ENCODE measurements at regions not wholly inside any gene's neighbourhood (a gene's known extent, or its start where the extent isn't known, plus 50 kb on each side); places are given as distances from the start of the nearest gene placed in this dataset.

GRCh38 chr5:133853646-133854365 is 114.6 kb downstream of the C5orf15 start:
- H2AFZ ChIP-seq (ENCODE audit: low read depth, low read length) = no peak overlapping the region
- H3K27me3 ChIP-seq (ENCODE audit: insufficient read depth, low read depth, low read length) = no peaks in the 10 kb centered on the region
- no peaks in the 10 kb centered on the region for H3F3A ChIP-seq (ENCODE audit: insufficient read depth, low read length, poor library complexity, severe bottlenecking)
- H3K9me2 ChIP-seq (ENCODE audit: insufficient read depth, low read length) = no peaks in the 10 kb centered on the region
- no peaks in the 10 kb centered on the region for H3K36me3 ChIP-seq (ENCODE audit: insufficient read depth, low read length)
- no peak overlapping the region for H3K27ac ChIP-seq (ENCODE audit: low read length)
- no peak overlapping the region for H3K4me2 ChIP-seq (ENCODE audit: low read length)
- no peak for TF ChIP-seq SMC3 (conservative IDR thresholded peaks at IDR 0.05; ENCODE audit: poor library complexity)
- TF ChIP-seq RAD21 (conservative IDR thresholded peaks at IDR 0.05) = no peak
- TF ChIP-seq CTCF (IDR thresholded peaks at IDR 0.05; ENCODE audit: poor library complexity, severe bottlenecking) = no peak
- TF ChIP-seq TAF1 (IDR thresholded peaks at IDR 0.05; ENCODE audit: low read depth) = no peak
- no peak for TF ChIP-seq POLR2AphosphoS5 (IDR thresholded peaks at IDR 0.05)
- no peak for TF ChIP-seq REST (IDR thresholded peaks at IDR 0.05; ENCODE audit: borderline replicate concordance)
- H3K79me2 ChIP-seq (replicated peaks; ENCODE audit: insufficient read depth, low read length) = no peaks in the 10 kb centered on the region
- H3K9ac ChIP-seq (ENCODE audit: low read length) = no peak overlapping the region
- H3K4me3 ChIP-seq (ENCODE audit: low read length) = no peak overlapping the region
- H4K20me1 ChIP-seq (ENCODE audit: insufficient read depth) = no peaks in the 10 kb centered on the region
- no peaks in the 10 kb centered on the region for H3K9me3 ChIP-seq (ENCODE audit: low read length)

GRCh38 chr5:133851521-133851920 is 116.9 kb downstream of the C5orf15 start:
- H3K79me2 ChIP-seq (replicated peaks; ENCODE audit: insufficient read depth, low read length) = no peaks in the 10 kb centered on the region
- no peak overlapping the region for H3K27ac ChIP-seq (ENCODE audit: low read length)
- no peak overlapping the region for H3K4me3 ChIP-seq (ENCODE audit: low read length)
- no peaks in the 10 kb centered on the region for H3K36me3 ChIP-seq (ENCODE audit: insufficient read depth, low read length)
- H3K9me3 ChIP-seq (ENCODE audit: low read length) = no peaks in the 10 kb centered on the region
- TF ChIP-seq RAD21 (conservative IDR thresholded peaks at IDR 0.05) (no peak), POLR2AphosphoS5 (IDR thresholded peaks at IDR 0.05) (no peak), CTCF (IDR thresholded peaks at IDR 0.05; ENCODE audit: poor library complexity, severe bottlenecking) (no peak), TAF1 (IDR thresholded peaks at IDR 0.05; ENCODE audit: low read depth) (no peak), MXI1 (conservative IDR thresholded peaks at IDR 0.05; ENCODE audit: poor library complexity, severe bottlenecking) (no peak), EP300 (conservative IDR thresholded peaks at IDR 0.05; ENCODE audit: poor library complexity, severe bottlenecking) (no peak), REST (IDR thresholded peaks at IDR 0.05; ENCODE audit: borderline replicate concordance) (no peak), SMC3 (conservative IDR thresholded peaks at IDR 0.05; ENCODE audit: poor library complexity) (no peak), EZH2 (IDR thresholded peaks at IDR 0.05; ENCODE audit: borderline replicate concordance, insufficient read depth, low read length, poor library complexity, severe bottlenecking) (no peak)
- H3F3A ChIP-seq (ENCODE audit: insufficient read depth, low read length, poor library complexity, severe bottlenecking) = no peaks in the 10 kb centered on the region
- no peaks in the 10 kb centered on the region for H4K20me1 ChIP-seq (ENCODE audit: insufficient read depth)
- no peaks in the 10 kb centered on the region for H3K9me2 ChIP-seq (ENCODE audit: insufficient read depth, low read length)
- no peak overlapping the region for H3K9ac ChIP-seq (ENCODE audit: low read length)
- no peak overlapping the region for H2AFZ ChIP-seq (ENCODE audit: low read depth, low read length)
- no peaks in the 10 kb centered on the region for H3K27me3 ChIP-seq (ENCODE audit: insufficient read depth, low read depth, low read length)
- H3K4me2 ChIP-seq (ENCODE audit: low read length) = no peak overlapping the region

Measured in neural cell (in vitro differentiated cells).